ENCODE measurements at regions not wholly inside any gene's neighbourhood (a gene's known extent, or its start where the extent isn't known, plus 50 kb on each side); places are given as distances from the start of the nearest gene placed in this dataset.

GRCh38 chr2:195160963-195161362, 496.1 kb upstream of the SLC39A10 start:
- no peak for TF ChIP-seq CTCF (IDR thresholded peaks at IDR 0.05)
- no peak for TF ChIP-seq POLR2A (IDR thresholded peaks at IDR 0.05)
